ENCODE measurements at regions not wholly inside any gene's neighbourhood (a gene's known extent, or its start where the extent isn't known, plus 50 kb on each side); places are given as distances from the start of the nearest gene placed in this dataset.

- in situ Hi-C loops (cut with HindIII; ENCODE audit: low pct_unique_long_range_greater_than_20kb, low sequenced_read_pairs), result no loop called here
These were observed 150.9 kb upstream of the SLC16A7 start for GRCh38 chr12:59444932-59445331.

DNA sequence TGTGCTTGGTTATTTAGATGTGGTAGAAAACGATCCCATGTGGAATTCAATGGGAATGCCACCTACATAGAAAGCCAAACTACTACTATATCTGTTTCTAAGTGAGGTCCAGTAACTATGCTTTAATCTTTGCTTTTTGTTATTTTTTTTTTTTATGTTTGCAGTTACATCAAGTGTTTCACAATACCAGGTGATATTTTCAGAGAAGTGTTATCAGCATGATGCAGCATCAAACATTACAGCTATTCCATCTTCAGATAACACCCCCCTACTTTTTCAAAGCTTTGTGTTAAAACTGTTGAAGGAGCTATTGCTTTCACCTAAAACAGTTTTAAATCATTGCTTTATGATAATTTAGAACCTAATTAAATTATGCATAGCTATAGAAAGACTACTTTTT lies 163.8 kb upstream of the SLC16A7 start:
- in situ Hi-C loops (cut with HindIII; ENCODE audit: low pct_unique_long_range_greater_than_20kb, low sequenced_read_pairs), result no loop called here
- intact Hi-C loops (cut with micrococcal nuclease; ENCODE audit: unreplicated experiment), result no loop called here
- H3K27me3 ChIP-seq (ENCODE audit: control insufficient read depth, insufficient read depth, low read length), result no peaks in the 10 kb centered on the region
- H3K4me3 ChIP-seq (ENCODE audit: low read depth in 2 of 2, low read length in 2 of 2), result no peak overlapping the region
- POLR2A ChIA-PET, result no interaction called here
- H3K27ac ChIP-seq (ENCODE audit: low read length), result no peak overlapping the region
- no peak for ATAC-seq
- CTCF ChIA-PET, result no interaction called here
- no peaks in the 10 kb centered on the region for H3K9me3 ChIP-seq (ENCODE audit: control insufficient read depth, insufficient read depth, low read depth, low read length)
- TF ChIP-seq SIN3A (IDR thresholded peaks at IDR 0.05; ENCODE audit: borderline replicate concordance, insufficient read depth, low read depth, low read length) (no peak), TCF7L2 (IDR thresholded peaks at IDR 0.05; ENCODE audit: low read depth, low read length) (no peak), REST (IDR thresholded peaks at IDR 0.05; ENCODE audit: insufficient read depth in 1 of 2, low read depth in 2 of 2, low read length in 1 of 2) (no peak), POLR2AphosphoS5 (IDR thresholded peaks at IDR 0.05; ENCODE audit: low read depth, low read length) (no peak)
- TF ChIP-seq, protein P1, sequence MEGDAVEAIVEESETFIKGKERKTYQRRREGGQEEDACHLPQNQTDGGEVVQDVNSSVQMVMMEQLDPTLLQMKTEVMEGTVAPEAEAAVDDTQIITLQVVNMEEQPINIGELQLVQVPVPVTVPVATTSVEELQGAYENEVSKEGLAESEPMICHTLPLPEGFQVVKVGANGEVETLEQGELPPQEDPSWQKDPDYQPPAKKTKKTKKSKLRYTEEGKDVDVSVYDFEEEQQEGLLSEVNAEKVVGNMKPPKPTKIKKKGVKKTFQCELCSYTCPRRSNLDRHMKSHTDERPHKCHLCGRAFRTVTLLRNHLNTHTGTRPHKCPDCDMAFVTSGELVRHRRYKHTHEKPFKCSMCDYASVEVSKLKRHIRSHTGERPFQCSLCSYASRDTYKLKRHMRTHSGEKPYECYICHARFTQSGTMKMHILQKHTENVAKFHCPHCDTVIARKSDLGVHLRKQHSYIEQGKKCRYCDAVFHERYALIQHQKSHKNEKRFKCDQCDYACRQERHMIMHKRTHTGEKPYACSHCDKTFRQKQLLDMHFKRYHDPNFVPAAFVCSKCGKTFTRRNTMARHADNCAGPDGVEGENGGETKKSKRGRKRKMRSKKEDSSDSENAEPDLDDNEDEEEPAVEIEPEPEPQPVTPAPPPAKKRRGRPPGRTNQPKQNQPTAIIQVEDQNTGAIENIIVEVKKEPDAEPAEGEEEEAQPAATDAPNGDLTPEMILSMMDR (IDR thresholded peaks at IDR 0.05), result no peak
- no peaks in the 10 kb centered on the region for H3K4me1 ChIP-seq (ENCODE audit: control insufficient read depth, insufficient read depth, low read length)
- DNase-seq (ENCODE audit: low read depth, low spot score), result no peak
- H3K36me3 ChIP-seq (ENCODE audit: control insufficient read depth, insufficient read depth, low read length), result no peaks in the 10 kb centered on the region
- no TSS peak for BruUV-seq (replicated peaks)

More at GRCh38 chr12:59444932-59445331, 150.9 kb upstream of the SLC16A7 start:
- Histone ChIP-seq H3K27ac (ENCODE audit: low read length) (no peak overlapping the region), H3K36me3 (ENCODE audit: control insufficient read depth, insufficient read depth, low read length) (no peaks in the 10 kb centered on the region), H3K4me1 (ENCODE audit: control insufficient read depth, insufficient read depth, low read length) (no peaks in the 10 kb centered on the region), H3K27me3 (ENCODE audit: control insufficient read depth, insufficient read depth, low read length) (no peaks in the 10 kb centered on the region), H3K9me3 (ENCODE audit: control insufficient read depth, insufficient read depth, low read depth, low read length) (no peaks in the 10 kb centered on the region), H3K4me3 (ENCODE audit: low read depth in 2 of 2, low read length in 2 of 2) (no peak overlapping the region)
- no TSS peak for BruUV-seq (replicated peaks)
- DNase-seq (ENCODE audit: low read depth, low spot score) (no peak), ATAC-seq (no peak)
- CTCF ChIA-PET, result no interaction called here
- no peak for TF ChIP-seq POLR2AphosphoS5 (IDR thresholded peaks at IDR 0.05; ENCODE audit: low read depth, low read length)
- TF ChIP-seq REST (IDR thresholded peaks at IDR 0.05; ENCODE audit: insufficient read depth in 1 of 2, low read depth in 2 of 2, low read length in 1 of 2), result no peak
- no peak for TF ChIP-seq TCF7L2 (IDR thresholded peaks at IDR 0.05; ENCODE audit: low read depth, low read length)
- TF ChIP-seq, protein P1 (IDR thresholded peaks at IDR 0.05), result no peak
- TF ChIP-seq SIN3A (IDR thresholded peaks at IDR 0.05; ENCODE audit: borderline replicate concordance, insufficient read depth, low read depth, low read length), result no peak
- intact Hi-C loops (cut with micrococcal nuclease; ENCODE audit: unreplicated experiment), result no loop called here
- POLR2A ChIA-PET, result no interaction called here
